ENCODE measurements at regions not wholly inside any gene's neighbourhood (a gene's known extent, or its start where the extent isn't known, plus 50 kb on each side); places are given as distances from the start of the nearest gene placed in this dataset.

GRCh38 chr7:130899638-130900401, 165.8 kb upstream of the KLF14 start:
- Mint-ChIP-seq H3K27ac (no peak overlapping the region), H3K9me3 (no peaks in the 10 kb centered on the region), H3K27me3 (ENCODE audit: low read depth) (no peaks in the 10 kb centered on the region), H3K4me1 (peaks cover 63% of the 10 kb centered on the region), H3K4me3 (no peak overlapping the region), H3K36me3 (peaks cover 2% of the 10 kb centered on the region; the same call in 1 of the 2 replicates)
- ChIA-PET POLR2A (no interaction called here), CTCF (no interaction called here)
- no peak for DNase-seq (ENCODE audit: low spot score)
- no peak for ATAC-seq
- TF ChIP-seq MXD4 (CRISPR knock-in tag; IDR thresholded peaks at IDR 0.05; ENCODE audit: borderline replicate concordance) (no peak), GABPB1 (CRISPR knock-in tag; IDR thresholded peaks at IDR 0.05) (peak; percentile 76)

- Mint-ChIP-seq H3K4me1 (peaks cover 58% of the 10 kb centered on the region), H3K4me3 (no peak overlapping the region), H3K36me3 (peaks cover 2% of the 10 kb centered on the region; the same call in 1 of the 2 replicates)
Measured at GRCh38 chr7:130900471-130901076, 166.6 kb upstream of the KLF14 start.

GRCh38 chr7:130901209-130901783, 167.3 kb upstream of the KLF14 start:
- H3K4me3 Mint-ChIP-seq = no peak overlapping the region
- ATAC-seq = no peak
- DNase-seq (ENCODE audit: low spot score) = no peak
- TF ChIP-seq PREB (CRISPR knock-in tag; IDR thresholded peaks at IDR 0.05; ENCODE audit: borderline replicate concordance) = no peak
- TF ChIP-seq HMGXB4 (CRISPR knock-in tag; IDR thresholded peaks at IDR 0.05) = no peak
- TF ChIP-seq SP1 (CRISPR knock-in tag; conservative IDR thresholded peaks at IDR 0.05) = no peak
- no peak for TF ChIP-seq MAX (CRISPR knock-in tag; IDR thresholded peaks at IDR 0.05)
- TF ChIP-seq ZBTB21 (CRISPR knock-in tag; IDR thresholded peaks at IDR 0.05; ENCODE audit: borderline replicate concordance) = no peak
- no peak for TF ChIP-seq ZNF423 (CRISPR knock-in tag; IDR thresholded peaks at IDR 0.05)
- no peak for TF ChIP-seq EMX1 (CRISPR knock-in tag; IDR thresholded peaks at IDR 0.05)
- TF ChIP-seq OVOL2 (CRISPR knock-in tag; IDR thresholded peaks at IDR 0.05; ENCODE audit: borderline replicate concordance) = no peak
- no peak for TF ChIP-seq ELF4 (CRISPR knock-in tag; IDR thresholded peaks at IDR 0.05; ENCODE audit: low read depth)
- no peak for TF ChIP-seq TEAD4 (CRISPR knock-in tag; IDR thresholded peaks at IDR 0.05)
- no peak for TF ChIP-seq NR3C1 (CRISPR knock-in tag; conservative IDR thresholded peaks at IDR 0.05; ENCODE audit: low read depth)
- TF ChIP-seq IRF2 (CRISPR knock-in tag; IDR thresholded peaks at IDR 0.05; ENCODE audit: borderline replicate concordance, low read depth) = no peak
- no peak for TF ChIP-seq PRRX2 (CRISPR knock-in tag; IDR thresholded peaks at IDR 0.05)
- no peak for TF ChIP-seq FOXP4 (CRISPR knock-in tag; IDR thresholded peaks at IDR 0.05)
- TF ChIP-seq ATF3 (CRISPR knock-in tag; conservative IDR thresholded peaks at IDR 0.05) = no peak
- H3K27ac Mint-ChIP-seq = no peak overlapping the region
- H3K9me3 Mint-ChIP-seq = no peaks in the 10 kb centered on the region
- peaks cover 51% of the 10 kb centered on the region for H3K4me1 Mint-ChIP-seq
- POLR2A ChIA-PET = no interaction called here
- H3K27me3 Mint-ChIP-seq (ENCODE audit: low read depth) = no peaks in the 10 kb centered on the region
- peaks cover 2% of the 10 kb centered on the region; the same call in 1 of the 2 replicates for H3K36me3 Mint-ChIP-seq
- CTCF ChIA-PET = no interaction called here

More at GRCh38 chr7:130900471-130901076, 166.6 kb upstream of the KLF14 start:
- DNase-seq (ENCODE audit: low spot score) = no peak
- no peak overlapping the region for H3K27ac Mint-ChIP-seq
- CTCF ChIA-PET = no interaction called here
- POLR2A ChIA-PET = no interaction called here
- ATAC-seq = no peak
- TF ChIP-seq ATF1 (CRISPR knock-in tag; IDR thresholded peaks at IDR 0.05) = no peak
- H3K9me3 Mint-ChIP-seq = no peaks in the 10 kb centered on the region
- no peaks in the 10 kb centered on the region for H3K27me3 Mint-ChIP-seq (ENCODE audit: low read depth)

Measured in WTC11 (cell line).